ENCODE measurements at regions not wholly inside any gene's neighbourhood (a gene's known extent, or its start where the extent isn't known, plus 50 kb on each side); places are given as distances from the start of the nearest gene placed in this dataset.

DNA sequence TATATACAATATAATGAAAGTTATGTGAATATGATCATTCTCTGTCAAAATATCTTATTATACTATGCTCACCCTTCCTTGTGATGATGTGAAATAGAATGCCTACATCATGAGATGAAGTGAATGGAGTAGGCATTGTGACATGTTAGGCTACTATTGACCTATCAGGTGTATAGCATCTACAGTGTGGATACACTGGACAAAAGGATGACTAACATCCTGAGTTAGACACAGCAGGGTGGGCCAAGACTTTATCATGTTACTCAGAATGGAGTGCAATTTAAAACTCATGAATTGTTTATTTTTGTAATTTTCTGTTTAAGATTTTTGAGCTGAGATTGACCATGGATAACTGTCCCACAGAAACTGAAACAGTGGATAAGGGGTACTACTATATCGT is 53.4 kb upstream of the NAV3 start:
- no peak for DNase-seq (ENCODE audit: low read depth)
- H3K4me3 ChIP-seq (ENCODE audit: low read depth, low read length) = no peak overlapping the region

- DNase-seq (ENCODE audit: low read depth) = no peak
- H3K4me3 ChIP-seq (ENCODE audit: low read depth, low read length) = no peak overlapping the region
Measured at GRCh38 chr12:77774761-77775160, 55.9 kb upstream of the NAV3 start.

- H3K4me3 ChIP-seq (ENCODE audit: low read depth, low read length) = no peak overlapping the region
Measured at GRCh38 chr12:77772676-77773298, 57.9 kb upstream of the NAV3 start.

DNA sequence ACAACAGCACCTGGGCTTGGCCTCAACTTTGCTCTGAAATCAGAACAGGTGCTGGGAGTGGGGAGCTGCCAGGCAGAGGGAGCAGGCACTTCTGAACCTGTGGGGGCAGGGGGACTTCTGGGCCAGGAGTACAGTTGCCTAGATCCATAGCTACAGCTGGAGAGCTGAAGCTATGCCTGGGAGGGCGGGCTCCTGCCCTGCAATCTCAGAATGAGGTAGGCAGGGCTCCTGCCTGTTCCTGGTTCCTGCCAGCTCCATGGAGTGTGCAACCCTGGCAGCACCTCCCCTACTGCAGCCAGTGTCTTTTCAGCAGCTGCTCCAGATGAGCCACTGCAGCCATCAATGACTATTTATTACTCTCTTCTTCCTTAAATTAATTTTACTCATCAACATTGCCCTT is 62.1 kb upstream of the NAV3 start:
- no peak overlapping the region for H3K4me3 ChIP-seq (ENCODE audit: low read depth, low read length)

More at GRCh38 chr12:77772676-77773298, 57.9 kb upstream of the NAV3 start:
- DNase-seq (ENCODE audit: low read depth) = peak; percentile 26

DNA sequence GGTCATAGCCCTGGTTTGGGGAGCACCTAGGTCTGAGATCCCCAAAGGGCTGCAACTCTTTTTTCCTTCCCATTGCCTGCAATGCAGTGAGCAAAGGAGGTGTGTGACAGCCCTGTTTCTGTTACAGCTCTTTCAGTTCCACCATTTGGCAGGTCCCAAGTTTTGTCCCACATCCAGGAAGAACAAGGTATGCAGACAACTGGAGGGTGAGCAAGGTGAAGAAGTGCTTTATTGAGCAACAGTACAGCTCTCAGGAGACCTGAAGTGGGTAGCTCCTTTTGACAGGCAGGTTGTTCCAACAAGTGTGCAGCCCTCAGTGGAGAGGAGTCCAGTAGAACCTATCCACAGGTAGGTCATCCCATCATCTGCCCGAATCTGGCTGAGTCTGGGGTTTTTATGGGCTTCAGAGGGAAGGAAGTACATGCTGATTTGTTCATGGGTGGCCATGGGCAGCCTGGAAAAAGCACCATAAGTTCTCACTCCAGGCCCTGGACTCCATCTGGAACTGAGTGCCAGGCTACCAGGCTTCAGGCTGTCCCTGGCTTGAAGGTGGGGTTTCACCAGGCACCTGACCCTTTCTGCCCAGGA is 62.8 kb upstream of the NAV3 start:
- H3K4me3 ChIP-seq (ENCODE audit: low read depth, low read length) = no peak overlapping the region
- no peak for DNase-seq (ENCODE audit: low read depth)

More for the DNA sequence above, 62.1 kb upstream of the NAV3 start:
- DNase-seq (ENCODE audit: low read depth) = no peak

GRCh38 chr12:77767335-77767734 is 63.4 kb upstream of the NAV3 start:
- no peak for DNase-seq (ENCODE audit: low read depth)
- no peak overlapping the region for H3K4me3 ChIP-seq (ENCODE audit: low read depth, low read length)

GRCh38 chr12:77766224-77766623 is 64.5 kb upstream of the NAV3 start:
- no peak overlapping the region for H3K4me3 ChIP-seq (ENCODE audit: low read depth, low read length)
- DNase-seq (ENCODE audit: low read depth) = no peak

GRCh38 chr12:77761286-77761685 is 69.4 kb upstream of the NAV3 start:
- no peak overlapping the region for H3K4me3 ChIP-seq (ENCODE audit: low read depth, low read length)
- DNase-seq (ENCODE audit: low read depth) = no peak

GRCh38 chr12:77760271-77761025 is 70.2 kb upstream of the NAV3 start:
- no peak overlapping the region for H3K4me3 ChIP-seq (ENCODE audit: low read depth, low read length)
- DNase-seq (ENCODE audit: low read depth) = no peak

GRCh38 chr12:77754086-77754485 is 76.6 kb upstream of the NAV3 start:
- DNase-seq (ENCODE audit: low read depth) = no peak
- no peak overlapping the region for H3K4me3 ChIP-seq (ENCODE audit: low read depth, low read length)

DNA sequence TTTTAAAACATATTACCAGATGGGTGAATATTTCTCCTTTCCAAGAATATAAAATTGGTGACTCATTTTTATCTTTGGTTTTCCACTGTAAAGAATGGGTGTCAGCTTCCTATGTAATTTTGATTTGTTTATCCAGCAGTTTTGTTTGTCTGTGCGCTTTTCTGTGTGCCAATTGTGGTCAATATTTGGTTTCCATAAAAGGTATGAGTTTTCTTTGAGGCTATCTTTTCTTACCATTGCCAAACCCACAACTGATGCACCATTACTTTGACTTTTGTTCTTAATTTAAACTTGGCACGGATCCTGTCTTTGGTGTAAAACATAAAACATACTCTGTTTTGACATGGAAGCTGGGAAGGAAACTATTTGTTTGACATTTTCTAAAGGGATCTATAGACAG is 78.8 kb upstream of the NAV3 start:
- DNase-seq (ENCODE audit: low read depth) = peak; percentile 23
- no peak overlapping the region for H3K4me3 ChIP-seq (ENCODE audit: low read depth, low read length)

DNA sequence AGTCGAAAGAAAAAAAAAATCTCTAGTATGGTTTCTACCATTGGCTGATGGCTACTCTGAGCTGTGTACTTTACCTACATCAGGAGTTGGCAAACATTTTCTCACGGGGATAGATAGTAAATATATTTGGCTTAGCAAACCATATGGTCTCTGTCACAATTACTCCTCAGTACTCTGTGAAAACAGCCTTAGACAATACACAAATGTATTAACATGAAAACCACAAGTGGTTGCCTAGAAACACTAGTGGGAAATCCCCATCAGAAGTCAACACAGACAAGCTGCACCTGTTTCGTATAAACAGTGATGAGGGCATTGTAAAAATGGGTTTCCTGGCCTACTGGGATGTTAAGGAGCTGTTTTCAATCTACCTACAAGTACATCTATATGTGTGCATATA is 84.6 kb upstream of the NAV3 start:
- no peak overlapping the region for H3K4me3 ChIP-seq (ENCODE audit: low read depth, low read length)
- DNase-seq (ENCODE audit: low read depth) = no peak

GRCh38 chr12:77745624-77746023 is 85.1 kb upstream of the NAV3 start:
- no peak overlapping the region for H3K4me3 ChIP-seq (ENCODE audit: low read depth, low read length)
- no peak for DNase-seq (ENCODE audit: low read depth)

GRCh38 chr12:77742631-77743030 is 88.1 kb upstream of the NAV3 start:
- no peak for DNase-seq (ENCODE audit: low read depth)
- no peak overlapping the region for H3K4me3 ChIP-seq (ENCODE audit: low read depth, low read length)

DNA sequence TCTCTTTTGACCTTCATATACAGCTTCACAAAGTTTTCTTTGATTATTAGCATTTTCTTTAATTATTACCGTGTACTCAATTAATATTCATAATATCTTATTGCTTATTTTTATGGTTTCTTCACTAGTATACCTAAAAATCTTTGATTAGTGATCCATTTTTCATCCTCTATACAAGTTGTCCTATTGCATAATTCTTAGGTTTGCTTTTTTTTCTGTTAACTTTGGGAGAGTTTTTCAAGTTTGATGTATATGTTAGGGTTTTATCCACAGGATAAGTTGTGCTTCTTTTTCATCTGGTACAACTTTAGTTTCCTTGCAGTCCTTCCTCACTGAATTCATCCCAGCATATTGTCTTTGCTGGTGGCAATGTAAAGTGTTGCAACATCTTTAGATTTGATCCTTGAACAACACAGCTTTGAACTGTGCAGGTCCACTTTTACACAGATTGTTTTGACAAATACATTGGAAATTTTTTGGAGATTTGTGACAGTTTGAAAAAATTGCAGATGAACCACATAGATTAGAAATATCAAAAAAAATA is 88.6 kb upstream of the NAV3 start:
- no peak for DNase-seq (ENCODE audit: low read depth)
- H3K4me3 ChIP-seq (ENCODE audit: low read depth, low read length) = no peak overlapping the region

- no peak overlapping the region for H3K4me3 ChIP-seq (ENCODE audit: low read depth, low read length)
- no peak for DNase-seq (ENCODE audit: low read depth)
Measured at GRCh38 chr12:77736219-77736965, 94.3 kb upstream of the NAV3 start.

DNA sequence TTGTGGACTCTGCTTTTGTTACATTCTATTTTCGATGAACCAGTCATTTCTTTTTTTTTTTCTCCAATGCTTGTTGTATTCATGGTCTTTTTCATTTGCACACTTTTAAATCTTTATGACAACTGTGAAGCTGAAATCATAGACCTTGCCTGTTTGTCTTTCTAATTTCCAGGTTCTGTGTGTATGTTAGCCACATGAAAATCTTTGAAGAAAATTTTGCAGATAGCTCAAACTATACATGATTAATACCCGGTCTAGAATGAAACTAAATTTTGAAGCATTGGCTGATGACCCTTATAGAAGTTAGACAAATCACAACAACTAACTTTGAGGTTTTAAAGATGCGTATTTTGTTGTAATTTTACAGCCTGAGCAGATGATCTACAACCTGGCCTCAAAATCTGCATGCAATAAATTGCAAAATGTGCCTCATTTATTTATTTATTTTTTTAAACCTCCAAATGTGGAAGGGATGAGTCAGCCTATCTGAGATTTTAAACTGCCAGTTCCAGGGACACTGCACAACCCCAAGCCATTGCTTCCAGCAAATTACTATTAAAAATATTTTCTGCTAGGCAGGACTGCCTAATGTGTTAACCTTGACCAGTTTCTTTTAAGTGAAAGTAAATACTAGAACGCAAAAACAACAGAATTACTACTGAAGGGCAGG is 96.3 kb upstream of the NAV3 start:
- H3K4me3 ChIP-seq (ENCODE audit: low read depth, low read length) = no peak overlapping the region
- no peak for DNase-seq (ENCODE audit: low read depth)

DNA sequence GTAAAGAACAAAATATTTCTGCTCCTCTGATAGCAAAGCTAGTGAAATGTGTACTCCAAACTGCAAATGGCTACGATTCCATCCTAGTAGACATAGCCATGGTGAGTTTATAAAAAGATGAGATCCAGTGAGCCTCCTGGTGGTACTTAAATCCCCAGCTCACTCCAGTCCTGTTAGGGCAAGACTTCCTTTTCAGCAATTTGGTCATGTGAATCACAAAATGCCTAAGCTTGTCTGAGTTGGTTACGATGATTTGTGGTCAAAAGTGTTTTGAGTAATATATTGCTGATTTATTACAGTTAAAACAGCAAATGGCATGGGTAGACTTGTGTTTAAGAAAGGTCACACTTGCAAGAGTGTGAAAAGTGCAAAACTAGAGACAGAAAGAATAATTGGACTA is 102.7 kb upstream of the NAV3 start:
- no peak for DNase-seq (ENCODE audit: low read depth)
- no peak overlapping the region for H3K4me3 ChIP-seq (ENCODE audit: low read depth, low read length)

DNA sequence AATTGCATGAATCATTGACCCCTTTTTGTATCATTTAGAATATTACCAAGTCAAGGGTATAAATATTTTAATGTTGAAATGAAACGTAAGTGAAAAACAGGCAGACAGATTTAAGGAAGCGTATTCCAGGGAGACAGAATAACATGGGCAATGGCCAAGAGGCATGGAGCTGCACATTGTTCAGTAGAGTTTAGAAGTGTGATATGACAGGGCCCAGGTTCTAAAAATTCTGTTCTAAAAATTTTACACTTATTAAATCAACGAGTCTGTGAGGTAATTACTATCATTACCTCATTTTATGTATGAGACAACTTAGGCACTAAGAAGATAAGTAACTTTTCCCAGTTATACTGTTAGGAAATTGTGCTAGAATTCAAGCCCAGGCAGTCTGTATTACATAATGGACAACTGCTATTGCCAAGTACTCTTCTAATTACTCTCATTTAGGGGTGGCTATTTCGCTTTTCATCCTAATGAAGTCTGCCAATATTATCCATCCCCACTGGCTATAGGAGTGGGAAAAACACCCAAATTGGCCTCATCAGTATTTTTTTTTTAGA is 103.2 kb upstream of the NAV3 start:
- H3K4me3 ChIP-seq (ENCODE audit: low read depth, low read length) = no peak overlapping the region
- no peak for DNase-seq (ENCODE audit: low read depth)
